NCI-H187 (cell line): ENCODE measurements at regions not wholly inside any gene's neighbourhood (a gene's known extent, or its start where the extent isn't known, plus 50 kb on each side); places are given as distances from the start of the nearest gene placed in this dataset.
"Not testable (repeated sequence)": the region's sequence is repeated elsewhere in the genome, so short reads cannot be mapped to it uniquely, and the experiment has no call there.

Source experiments
- DNase-seq, 2 experiments: peaks; one replicate each; lab custom pipeline; 2025; lab: John Stamatoyannopoulos, UW

GRCh38 chr1:5632814-5633213 lies 359.4 kb downstream of the NPHP4 start:
- no peak for DNase-seq

- no peak for DNase-seq
These were observed 360.0 kb downstream of the NPHP4 start for GRCh38 chr1:5632224-5632623.

- no peak for DNase-seq
These were observed 363.8 kb downstream of the NPHP4 start for GRCh38 chr1:5628416-5628815.

GRCh38 chr1:5623399-5623798 lies 368.8 kb downstream of the NPHP4 start:
- no peak for DNase-seq

- no peak for DNase-seq
These were observed 369.8 kb downstream of the NPHP4 start for GRCh38 chr1:5622412-5622811.

GRCh38 chr1:5621692-5622091 lies 370.5 kb downstream of the NPHP4 start:
- no peak for DNase-seq

GRCh38 chr1:5620997-5621396 lies 371.2 kb downstream of the NPHP4 start:
- no peak for DNase-seq

- no peak for DNase-seq
These were observed 371.8 kb downstream of the NPHP4 start for GRCh38 chr1:5620418-5620817.

- DNase-seq: no peak
These were observed 372.8 kb downstream of the NPHP4 start for GRCh38 chr1:5619469-5619868.

GRCh38 chr1:5617546-5617945 lies 374.7 kb downstream of the NPHP4 start:
- DNase-seq: no peak

GRCh38 chr1:5617179-5617520 lies 375.1 kb downstream of the NPHP4 start:
- DNase-seq: no peak

- DNase-seq: no peak
These were observed 375.7 kb downstream of the NPHP4 start for GRCh38 chr1:5616366-5617178.

- DNase-seq: no peak
These were observed 377.1 kb downstream of the NPHP4 start for GRCh38 chr1:5615076-5615475.

- DNase-seq: no peak
These were observed 378.3 kb downstream of the NPHP4 start for GRCh38 chr1:5613900-5614299.

GRCh38 chr1:5611851-5612250 lies 380.4 kb downstream of the NPHP4 start:
- no peak for DNase-seq

- no peak for DNase-seq
These were observed 380.8 kb downstream of the NPHP4 start for GRCh38 chr1:5611431-5611830.

- DNase-seq: no peak
These were observed 381.8 kb downstream of the NPHP4 start for GRCh38 chr1:5610432-5610831.

GRCh38 chr1:5603353-5604104 lies 388.7 kb downstream of the NPHP4 start:
- DNase-seq: no peak

- not testable (repeated sequence) for DNase-seq
These were observed 389.5 kb downstream of the NPHP4 start for GRCh38 chr1:5602718-5603117.

- no peak for DNase-seq
These were observed 390.7 kb downstream of the NPHP4 start for GRCh38 chr1:5601516-5601915.

- DNase-seq: no peak
These were observed 392.7 kb downstream of the NPHP4 start for GRCh38 chr1:5599541-5599940.

GRCh38 chr1:5598824-5599395 lies 393.3 kb downstream of the NPHP4 start:
- DNase-seq: no peak
